ENCODE measurements at regions not wholly inside any gene's neighbourhood (a gene's known extent, or its start where the extent isn't known, plus 50 kb on each side); places are given as distances from the start of the nearest gene placed in this dataset.

DNA sequence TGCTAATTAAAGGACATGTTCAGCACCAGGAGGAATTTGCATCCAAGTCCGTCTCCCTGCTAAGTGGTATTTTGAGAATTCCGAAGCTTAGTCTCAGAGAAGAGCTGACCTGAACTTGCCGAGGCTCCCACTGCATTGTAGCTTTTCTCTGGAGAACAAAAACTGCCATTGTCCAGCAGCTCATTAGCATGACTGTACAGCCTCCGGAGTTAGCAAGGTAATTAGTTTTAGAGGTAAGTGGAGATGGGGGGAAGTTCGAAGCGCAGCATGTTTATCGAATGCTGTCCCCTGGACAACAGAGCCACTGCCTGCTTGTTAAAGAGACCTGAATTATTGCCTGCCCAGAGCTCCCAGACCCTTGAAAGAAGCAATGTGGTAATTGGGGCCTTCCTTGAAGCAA is 160.3 kb upstream of the PELI2 start:
- intact Hi-C loops (cut with micrococcal nuclease; ENCODE audit: unreplicated experiment): no loop called here
- Histone ChIP-seq H3K9me3 (ENCODE audit: low read depth, low read length, poor library complexity, severe bottlenecking) (no peaks in the 10 kb centered on the region), H3K27ac (ENCODE audit: low read depth, low read length, poor library complexity, severe bottlenecking) (no peak overlapping the region), H3K36me3 (ENCODE audit: insufficient read depth, low read length, poor library complexity, severe bottlenecking) (no peaks in the 10 kb centered on the region), H3K4me1 (ENCODE audit: insufficient read depth, low read length, poor library complexity, severe bottlenecking) (no peaks in the 10 kb centered on the region), H3K27me3 (replicated peaks; ENCODE audit: insufficient read depth, low read depth, low read length, poor library complexity) (no peaks in the 10 kb centered on the region), H3K4me3 (ENCODE audit: low read depth, low read length, poor library complexity, severe bottlenecking) (no peak overlapping the region)
- POLR2A ChIA-PET (ENCODE audit: low non-redundant PET): no interaction called here
- no TSS peak for BruUV-seq (replicated peaks)
- CTCF ChIA-PET: no interaction called here
- no peak for DNase-seq (ENCODE audit: low spot score)
- TF ChIP-seq EZH2 (IDR thresholded peaks at IDR 0.05; ENCODE audit: borderline replicate concordance, low read depth, low read length, poor library complexity, severe bottlenecking): no peak
- TF ChIP-seq, protein P1, sequence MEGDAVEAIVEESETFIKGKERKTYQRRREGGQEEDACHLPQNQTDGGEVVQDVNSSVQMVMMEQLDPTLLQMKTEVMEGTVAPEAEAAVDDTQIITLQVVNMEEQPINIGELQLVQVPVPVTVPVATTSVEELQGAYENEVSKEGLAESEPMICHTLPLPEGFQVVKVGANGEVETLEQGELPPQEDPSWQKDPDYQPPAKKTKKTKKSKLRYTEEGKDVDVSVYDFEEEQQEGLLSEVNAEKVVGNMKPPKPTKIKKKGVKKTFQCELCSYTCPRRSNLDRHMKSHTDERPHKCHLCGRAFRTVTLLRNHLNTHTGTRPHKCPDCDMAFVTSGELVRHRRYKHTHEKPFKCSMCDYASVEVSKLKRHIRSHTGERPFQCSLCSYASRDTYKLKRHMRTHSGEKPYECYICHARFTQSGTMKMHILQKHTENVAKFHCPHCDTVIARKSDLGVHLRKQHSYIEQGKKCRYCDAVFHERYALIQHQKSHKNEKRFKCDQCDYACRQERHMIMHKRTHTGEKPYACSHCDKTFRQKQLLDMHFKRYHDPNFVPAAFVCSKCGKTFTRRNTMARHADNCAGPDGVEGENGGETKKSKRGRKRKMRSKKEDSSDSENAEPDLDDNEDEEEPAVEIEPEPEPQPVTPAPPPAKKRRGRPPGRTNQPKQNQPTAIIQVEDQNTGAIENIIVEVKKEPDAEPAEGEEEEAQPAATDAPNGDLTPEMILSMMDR (conservative IDR thresholded peaks at IDR 0.05; ENCODE audit: low read depth, low read length): no peak

DNA sequence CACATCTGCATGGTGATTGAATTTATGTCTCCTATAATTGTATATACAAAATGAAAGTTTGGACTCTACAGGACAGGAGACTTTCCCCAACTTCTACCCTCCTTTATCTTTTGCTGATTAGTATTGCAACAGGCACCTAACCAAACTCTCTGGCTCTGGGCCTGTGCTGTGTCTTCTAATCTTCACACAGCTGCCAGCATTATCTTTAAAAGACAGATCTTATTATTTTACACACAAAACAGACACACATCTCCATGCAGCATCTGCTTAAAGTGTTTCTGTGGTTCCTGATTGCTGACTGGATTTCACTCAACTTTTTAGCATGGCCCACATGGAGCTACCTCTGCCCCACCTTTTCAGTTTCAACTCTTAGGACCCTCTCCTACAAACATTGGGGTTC is 154.9 kb upstream of the PELI2 start:
- no peaks in the 10 kb centered on the region for H3K27me3 ChIP-seq (replicated peaks; ENCODE audit: insufficient read depth, low read depth, low read length, poor library complexity)
- no TSS peak for BruUV-seq (replicated peaks)
- POLR2A ChIA-PET (ENCODE audit: low non-redundant PET): no interaction called here

GRCh38 chr14:55964091-55964490 is 154.1 kb upstream of the PELI2 start:
- H3K9me3 ChIP-seq (ENCODE audit: low read depth, low read length, poor library complexity, severe bottlenecking): no peaks in the 10 kb centered on the region
- ChIA-PET CTCF (no interaction called here), POLR2A (ENCODE audit: low non-redundant PET) (no interaction called here)
- TF ChIP-seq EZH2 (IDR thresholded peaks at IDR 0.05; ENCODE audit: borderline replicate concordance, low read depth, low read length, poor library complexity, severe bottlenecking): no peak
- no peaks in the 10 kb centered on the region for H3K27me3 ChIP-seq (replicated peaks; ENCODE audit: insufficient read depth, low read depth, low read length, poor library complexity)
- BruUV-seq (replicated peaks): no TSS peak
- intact Hi-C loops (cut with micrococcal nuclease; ENCODE audit: unreplicated experiment): no loop called here
- no peak overlapping the region for H3K4me3 ChIP-seq (ENCODE audit: low read depth, low read length, poor library complexity, severe bottlenecking)
- H3K36me3 ChIP-seq (ENCODE audit: insufficient read depth, low read length, poor library complexity, severe bottlenecking): no peaks in the 10 kb centered on the region
- H3K4me1 ChIP-seq (ENCODE audit: insufficient read depth, low read length, poor library complexity, severe bottlenecking): peaks cover 6% of the 10 kb centered on the region
- no peak overlapping the region for H3K27ac ChIP-seq (ENCODE audit: low read depth, low read length, poor library complexity, severe bottlenecking)
- DNase-seq (ENCODE audit: low spot score): no peak

More for the DNA sequence above, 154.9 kb upstream of the PELI2 start:
- no peak for DNase-seq (ENCODE audit: low spot score)
- no peak overlapping the region for H3K4me3 ChIP-seq (ENCODE audit: low read depth, low read length, poor library complexity, severe bottlenecking)
- CTCF ChIA-PET: no interaction called here
- H3K4me1 ChIP-seq (ENCODE audit: insufficient read depth, low read length, poor library complexity, severe bottlenecking): peaks cover 6% of the 10 kb centered on the region
- intact Hi-C loops (cut with micrococcal nuclease; ENCODE audit: unreplicated experiment): no loop called here
- H3K27ac ChIP-seq (ENCODE audit: low read depth, low read length, poor library complexity, severe bottlenecking): no peak overlapping the region
- TF ChIP-seq, protein P1 (conservative IDR thresholded peaks at IDR 0.05; ENCODE audit: low read depth, low read length): no peak
- no peak for TF ChIP-seq EZH2 (IDR thresholded peaks at IDR 0.05; ENCODE audit: borderline replicate concordance, low read depth, low read length, poor library complexity, severe bottlenecking)
- H3K36me3 ChIP-seq (ENCODE audit: insufficient read depth, low read length, poor library complexity, severe bottlenecking): no peaks in the 10 kb centered on the region
- H3K9me3 ChIP-seq (ENCODE audit: low read depth, low read length, poor library complexity, severe bottlenecking): no peaks in the 10 kb centered on the region

GRCh38 chr14:55964821-55965220 is 153.4 kb upstream of the PELI2 start:
- DNase-seq (ENCODE audit: low spot score): no peak
- H3K9me3 ChIP-seq (ENCODE audit: low read depth, low read length, poor library complexity, severe bottlenecking): no peaks in the 10 kb centered on the region
- ChIA-PET CTCF (no interaction called here), POLR2A (ENCODE audit: low non-redundant PET) (no interaction called here)
- BruUV-seq (replicated peaks): no TSS peak
- TF ChIP-seq, protein P1 (conservative IDR thresholded peaks at IDR 0.05; ENCODE audit: low read depth, low read length): no peak
- TF ChIP-seq EZH2 (IDR thresholded peaks at IDR 0.05; ENCODE audit: borderline replicate concordance, low read depth, low read length, poor library complexity, severe bottlenecking): no peak
- H3K27me3 ChIP-seq (replicated peaks; ENCODE audit: insufficient read depth, low read depth, low read length, poor library complexity): no peaks in the 10 kb centered on the region
- no peak overlapping the region for H3K4me3 ChIP-seq (ENCODE audit: low read depth, low read length, poor library complexity, severe bottlenecking)
- H3K27ac ChIP-seq (ENCODE audit: low read depth, low read length, poor library complexity, severe bottlenecking): no peak overlapping the region
- intact Hi-C loops (cut with micrococcal nuclease; ENCODE audit: unreplicated experiment): no loop called here
- peaks cover 6% of the 10 kb centered on the region for H3K4me1 ChIP-seq (ENCODE audit: insufficient read depth, low read length, poor library complexity, severe bottlenecking)
- no peaks in the 10 kb centered on the region for H3K36me3 ChIP-seq (ENCODE audit: insufficient read depth, low read length, poor library complexity, severe bottlenecking)
